GM18499 (cell line): ENCODE measurements at regions not wholly inside any gene's neighbourhood (a gene's known extent, or its start where the extent isn't known, plus 50 kb on each side); places are given as distances from the start of the nearest gene placed in this dataset.
"Not testable (repeated sequence)": the region's sequence is repeated elsewhere in the genome, so short reads cannot be mapped to it uniquely, and the experiment has no call there.

Source experiments
- ATAC-seq: cut with Tn5 transposase; IDR thresholded peaks from one replicate; pipeline ENCODE4 v1.9.1; 2021; ENCODE audit warnings: moderate number of reproducible peaks; ENCODE audit not compliant: insufficient read depth, unreplicated experiment

DNA sequence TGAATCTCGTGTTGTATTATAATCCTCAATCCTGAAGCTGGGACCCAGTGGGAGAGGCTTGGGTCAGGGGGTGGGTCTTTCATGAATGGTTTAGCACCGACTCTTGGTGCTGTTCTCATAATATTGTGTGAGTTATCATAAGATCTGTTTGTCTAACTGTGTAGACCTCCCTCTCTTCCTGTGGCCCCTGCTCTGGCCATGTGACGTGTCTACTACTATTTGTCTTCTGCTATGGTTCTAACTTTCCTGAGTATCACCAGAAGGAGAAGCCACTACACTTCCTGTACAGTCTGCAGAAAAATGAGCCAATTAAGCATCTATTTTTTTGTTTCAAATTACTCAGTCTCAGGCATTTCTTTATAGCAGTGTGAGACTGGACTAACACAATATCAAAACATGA lies 379.7 kb downstream of the TP53TG3F start:
- not testable (repeated sequence) for ATAC-seq

DNA sequence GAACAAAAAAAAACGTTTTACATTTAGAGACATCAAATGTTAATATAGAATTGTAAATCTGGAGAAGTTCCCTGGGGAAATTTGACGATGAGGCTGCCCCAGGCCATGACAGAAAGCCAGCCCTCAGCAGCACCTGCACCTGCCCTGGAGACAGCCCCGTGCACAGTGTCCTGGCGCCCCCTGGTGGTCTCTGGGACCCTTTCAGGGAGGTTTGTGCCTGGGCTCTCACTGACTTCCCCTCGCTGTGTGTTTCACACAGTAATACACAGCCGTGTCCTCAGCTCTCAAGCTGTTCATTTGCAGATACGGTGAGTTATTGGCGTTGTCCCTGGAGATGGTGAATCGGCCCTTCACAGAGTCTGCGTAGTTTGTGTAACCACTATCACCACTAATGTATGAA lies 385.1 kb downstream of the TP53TG3F start:
- not testable (repeated sequence) for ATAC-seq
